ENCODE measurements at regions not wholly inside any gene's neighbourhood (a gene's known extent, or its start where the extent isn't known, plus 50 kb on each side); places are given as distances from the start of the nearest gene placed in this dataset.

DNA sequence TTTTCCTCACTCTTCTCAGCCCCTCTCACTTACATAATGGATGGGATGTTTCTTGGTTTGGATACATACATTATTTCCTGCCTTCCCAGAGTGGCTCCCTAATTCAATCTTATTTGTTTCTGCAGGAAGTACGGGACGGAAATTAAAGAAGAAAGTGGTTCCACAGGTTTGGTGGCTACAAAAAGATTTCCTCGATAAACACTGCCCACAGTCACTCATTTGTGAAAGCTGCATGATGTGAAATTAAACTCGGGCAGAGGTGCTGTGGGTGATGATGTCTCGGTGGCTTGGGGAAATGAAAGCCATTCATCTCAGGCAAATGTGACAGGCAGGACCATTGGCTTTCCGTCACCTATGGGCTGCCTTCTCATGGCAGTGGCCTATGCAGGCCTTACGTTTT, 119.5 kb upstream of the KCNG1 start:
- H3K4me1 ChIP-seq, result no peaks in the 10 kb centered on the region
- no peak overlapping the region for H3K27ac ChIP-seq (replicated peaks in 1 of 4)
- TF ChIP-seq CTCF (IDR thresholded peaks at IDR 0.05) (no peak), POLR2A (IDR thresholded peaks at IDR 0.05; ENCODE audit: low read depth) (no peak)
- no peaks in the 10 kb centered on the region for H3K36me3 ChIP-seq
- peaks cover 0 to 11% (median 0%) of the 10 kb centered on the region in 4 donors for H3K27me3 ChIP-seq
- no peak for DNase-seq (ENCODE audit: extremely low spot score)
- peaks cover 0 to 13% (median 6%) of the 10 kb centered on the region in 4 donors for H3K9me3 ChIP-seq
- intact Hi-C loops (cut with DNase I), result no loop called here
- H3K4me3 ChIP-seq, result no peak overlapping the region
- 83% methylated on average over 7 of the region's 7 CpGs for WGBS

- peaks cover 0 to 10% (median 4%) of the 10 kb centered on the region in 4 donors for H3K9me3 ChIP-seq
- TF ChIP-seq POLR2AphosphoS5 (IDR thresholded peaks at IDR 0.05) (no peak), EP300 (IDR thresholded peaks at IDR 0.05) (no peak), POLR2A (IDR thresholded peaks at IDR 0.05; ENCODE audit: low read depth) (no peak), CTCF (IDR thresholded peaks at IDR 0.05) (no peak)
- no peaks in the 10 kb centered on the region for H3K4me1 ChIP-seq
- 96% methylated on average over 7 of the region's 7 CpGs for WGBS
- peaks cover 0 to 11% (median 0%) of the 10 kb centered on the region in 4 donors for H3K27me3 ChIP-seq
- H3K27ac ChIP-seq (replicated peaks in 1 of 4), result no peak overlapping the region
- H3K4me3 ChIP-seq, result no peak overlapping the region
- DNase-seq (ENCODE audit: extremely low spot score), result no peak
- intact Hi-C loops (cut with DNase I), result no loop called here
- H3K36me3 ChIP-seq, result no peaks in the 10 kb centered on the region
Observed at GRCh38 chr20:51140671-51141070, 117.8 kb upstream of the KCNG1 start.

DNA sequence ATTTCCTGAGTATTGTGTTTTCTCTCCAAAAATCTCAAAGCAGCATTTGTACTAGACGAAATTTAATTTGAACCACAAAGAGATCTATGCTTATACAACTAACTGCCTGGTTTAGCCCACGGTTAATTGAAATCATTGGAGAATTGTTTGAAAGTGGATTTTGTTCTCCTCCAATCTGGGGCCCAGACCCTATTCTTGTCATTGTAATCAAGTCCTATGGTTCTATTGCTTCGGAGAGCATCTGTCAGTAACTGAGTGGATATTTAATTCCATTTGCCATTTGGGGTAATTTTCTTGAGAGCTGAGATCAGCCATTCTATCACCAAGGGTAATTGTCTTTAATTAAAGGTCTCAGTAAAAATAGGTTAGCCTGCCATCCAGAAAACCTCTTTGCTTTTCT, 117.0 kb upstream of the KCNG1 start:
- intact Hi-C loops (cut with DNase I), result no loop called here
- Histone ChIP-seq H3K4me1 (no peaks in the 10 kb centered on the region), H3K27ac (replicated peaks in 1 of 4) (no peak overlapping the region), H3K36me3 (no peaks in the 10 kb centered on the region), H3K9me3 (peaks cover 0 to 2% (median under 1%) of the 10 kb centered on the region in 4 donors), H3K4me3 (no peak overlapping the region), H3K27me3 (peaks cover 0 to 5% (median 0%) of the 10 kb centered on the region in 4 donors)
- 81% methylated on average over 3 of the region's 3 CpGs for WGBS
- no peak for DNase-seq (ENCODE audit: extremely low spot score)
- TF ChIP-seq POLR2AphosphoS5 (IDR thresholded peaks at IDR 0.05) (no peak), CTCF (IDR thresholded peaks at IDR 0.05) (no peak), POLR2A (IDR thresholded peaks at IDR 0.05; ENCODE audit: low read depth) (no peak), EP300 (IDR thresholded peaks at IDR 0.05) (no peak)

GRCh38 chr20:51138576-51138975, 115.7 kb upstream of the KCNG1 start:
- DNase-seq (ENCODE audit: extremely low spot score), result no peak
- H3K27me3 ChIP-seq, result peaks cover 0 to 3% (median 0%) of the 10 kb centered on the region in 4 donors
- H3K9me3 ChIP-seq, result no peaks in the 10 kb centered on the region
- TF ChIP-seq EP300 (IDR thresholded peaks at IDR 0.05) (no peak), CTCF (IDR thresholded peaks at IDR 0.05) (no peak), POLR2A (IDR thresholded peaks at IDR 0.05; ENCODE audit: low read depth) (no peak), POLR2AphosphoS5 (IDR thresholded peaks at IDR 0.05) (no peak)
- H3K36me3 ChIP-seq, result no peaks in the 10 kb centered on the region
- WGBS, result 72% methylated on average over 4 of the region's 4 CpGs
- no peak overlapping the region for H3K4me3 ChIP-seq
- H3K27ac ChIP-seq (replicated peaks in 1 of 4), result no peak overlapping the region
- intact Hi-C loops (cut with DNase I), result no loop called here
- H3K4me1 ChIP-seq, result no peaks in the 10 kb centered on the region

DNA sequence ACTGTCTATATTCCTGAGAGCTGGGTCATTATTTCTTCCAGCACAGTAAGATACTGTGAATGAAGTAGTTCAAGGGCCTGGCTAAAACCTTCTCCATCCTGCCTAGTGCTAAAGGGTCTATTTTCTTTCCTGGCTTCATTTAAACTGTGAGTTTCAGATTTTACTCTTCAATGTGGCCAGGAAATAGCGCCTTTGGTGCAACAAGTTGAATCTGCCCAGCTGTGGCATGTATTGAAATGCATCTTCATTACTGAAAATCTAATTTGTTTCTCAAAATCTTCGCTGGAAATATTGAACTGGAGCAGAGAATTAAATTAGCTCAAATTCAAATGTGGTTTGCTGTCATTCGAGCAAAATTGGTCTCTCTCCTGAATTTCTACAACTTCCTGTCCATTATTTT, 114.6 kb upstream of the KCNG1 start:
- H3K4me3 ChIP-seq, result no peak overlapping the region
- no peak for TF ChIP-seq POLR2A (IDR thresholded peaks at IDR 0.05; ENCODE audit: low read depth)
- no peak for TF ChIP-seq POLR2AphosphoS5 (IDR thresholded peaks at IDR 0.05)
- TF ChIP-seq CTCF (IDR thresholded peaks at IDR 0.05), result no peak
- TF ChIP-seq EP300 (IDR thresholded peaks at IDR 0.05), result no peak
- H3K9me3 ChIP-seq, result no peaks in the 10 kb centered on the region
- no peak for DNase-seq (ENCODE audit: extremely low spot score)
- no peaks in the 10 kb centered on the region for H3K27me3 ChIP-seq
- no peak overlapping the region for H3K27ac ChIP-seq (replicated peaks in 1 of 4)
- no peaks in the 10 kb centered on the region for H3K4me1 ChIP-seq
- intact Hi-C loops (cut with DNase I), result no loop called here
- 85% methylated on average over 3 of the region's 3 CpGs for WGBS
- no peaks in the 10 kb centered on the region for H3K36me3 ChIP-seq

All from esophagus muscularis mucosa (tissue), 4 donors.